AG10803 (cell line): ENCODE measurements at regions not wholly inside any gene's neighbourhood (a gene's known extent, or its start where the extent isn't known, plus 50 kb on each side); places are given as distances from the start of the nearest gene placed in this dataset.

Experiments used
- DNase-seq: peaks from one replicate; pipeline ENCODE4 v3.0.0; 2010; ENCODE audit warnings: low read depth
- H3K4me3 ChIP-seq: 2 replicates; pipeline ENCODE4 v1.5.1; 2011; ENCODE audit warnings: mild to moderate bottlenecking, low read length, control low read depth
- TF ChIP-seq, protein P1 (sequence below): conservative IDR thresholded peaks from 2 replicates; pipeline ENCODE4 v1.5.1; 2011; ENCODE audit warnings: mild to moderate bottlenecking, low read length, control low read depth, inconsistent platforms

DNA sequence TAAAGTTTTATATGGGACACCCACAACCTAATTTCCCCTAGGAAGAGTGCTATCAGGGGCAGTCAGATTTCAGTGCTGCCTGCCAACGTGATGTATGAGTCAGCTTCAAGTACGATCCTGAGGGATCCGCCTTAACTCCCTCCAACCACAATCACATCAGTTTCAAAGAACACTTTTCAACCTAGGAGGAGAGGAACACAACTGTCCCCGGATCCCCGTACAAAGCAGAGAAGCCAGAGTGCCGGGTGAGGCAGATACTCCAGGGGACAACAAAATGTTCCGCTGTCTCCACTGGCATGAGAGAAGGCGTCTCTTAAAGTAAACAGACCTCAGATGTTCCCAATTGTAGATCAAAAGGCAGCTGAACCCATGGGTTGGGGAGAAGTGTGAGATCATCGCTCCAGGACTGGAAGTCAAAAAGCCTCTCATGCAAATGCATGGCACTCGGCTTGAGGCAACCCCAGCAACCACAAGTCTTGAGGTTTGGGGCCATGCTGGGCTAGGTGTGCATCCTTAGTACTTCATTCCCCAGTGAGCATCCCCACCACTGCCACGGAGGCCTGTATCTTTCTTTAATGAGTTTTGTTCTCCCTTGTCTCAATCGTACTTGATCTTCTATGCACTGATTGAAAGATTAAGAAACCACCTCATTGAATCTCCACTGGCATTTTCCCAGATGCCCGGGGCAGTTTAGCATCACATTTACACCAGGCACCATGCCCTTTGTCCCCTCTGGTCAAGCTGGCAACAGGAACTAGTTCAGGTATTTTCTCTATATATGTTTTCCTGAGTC lies 91.0 kb upstream of the CCBE1 start:
- TF ChIP-seq, protein P1, sequence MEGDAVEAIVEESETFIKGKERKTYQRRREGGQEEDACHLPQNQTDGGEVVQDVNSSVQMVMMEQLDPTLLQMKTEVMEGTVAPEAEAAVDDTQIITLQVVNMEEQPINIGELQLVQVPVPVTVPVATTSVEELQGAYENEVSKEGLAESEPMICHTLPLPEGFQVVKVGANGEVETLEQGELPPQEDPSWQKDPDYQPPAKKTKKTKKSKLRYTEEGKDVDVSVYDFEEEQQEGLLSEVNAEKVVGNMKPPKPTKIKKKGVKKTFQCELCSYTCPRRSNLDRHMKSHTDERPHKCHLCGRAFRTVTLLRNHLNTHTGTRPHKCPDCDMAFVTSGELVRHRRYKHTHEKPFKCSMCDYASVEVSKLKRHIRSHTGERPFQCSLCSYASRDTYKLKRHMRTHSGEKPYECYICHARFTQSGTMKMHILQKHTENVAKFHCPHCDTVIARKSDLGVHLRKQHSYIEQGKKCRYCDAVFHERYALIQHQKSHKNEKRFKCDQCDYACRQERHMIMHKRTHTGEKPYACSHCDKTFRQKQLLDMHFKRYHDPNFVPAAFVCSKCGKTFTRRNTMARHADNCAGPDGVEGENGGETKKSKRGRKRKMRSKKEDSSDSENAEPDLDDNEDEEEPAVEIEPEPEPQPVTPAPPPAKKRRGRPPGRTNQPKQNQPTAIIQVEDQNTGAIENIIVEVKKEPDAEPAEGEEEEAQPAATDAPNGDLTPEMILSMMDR = no peak
- peak; percentile 68 for DNase-seq
- peak overlapping the region; percentile 23 for H3K4me3 ChIP-seq

DNA sequence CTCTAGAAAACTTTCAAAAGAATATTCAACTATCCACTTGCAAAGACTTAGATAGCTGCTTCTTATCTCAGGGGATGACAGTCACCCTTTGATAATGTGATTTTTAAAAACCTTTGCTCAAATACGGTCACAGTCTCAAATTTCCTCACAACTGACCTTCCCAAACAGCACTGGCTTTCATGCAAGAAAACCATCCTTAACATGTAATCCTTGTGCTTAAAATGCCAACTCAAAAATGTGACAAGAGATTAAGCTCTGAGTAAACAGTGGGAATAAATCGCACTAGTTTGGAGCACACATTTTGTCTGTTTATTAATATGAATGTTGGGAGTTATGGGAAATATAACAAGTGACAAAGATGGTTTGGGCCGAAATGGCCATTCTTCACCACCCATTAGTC lies 87.5 kb upstream of the CCBE1 start:
- DNase-seq = no peak
- H3K4me3 ChIP-seq = no peak overlapping the region
- TF ChIP-seq, protein P1 = no peak

DNA sequence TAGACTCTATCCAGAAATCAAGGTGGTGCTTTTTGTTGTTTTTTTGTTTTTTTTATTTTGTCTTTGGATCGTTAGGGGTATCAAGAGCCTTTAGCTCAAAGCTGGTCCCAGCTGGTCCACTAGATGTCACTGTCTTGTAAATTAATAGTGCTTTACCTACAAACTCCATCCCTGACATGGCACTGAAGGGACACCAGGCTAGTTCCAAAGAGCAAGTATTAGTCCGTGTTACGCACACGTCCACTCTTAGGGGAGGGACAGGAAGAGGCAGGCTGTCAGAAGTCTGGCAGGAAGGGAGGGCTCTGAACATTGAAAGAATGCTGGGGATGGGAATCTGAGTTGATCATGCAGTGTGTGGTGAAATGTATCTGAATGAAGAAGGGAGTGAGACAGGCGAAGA lies 85.9 kb upstream of the CCBE1 start:
- TF ChIP-seq, protein P1 = peak; percentile 71
- DNase-seq = peak; percentile 85
- H3K4me3 ChIP-seq = no peak overlapping the region

DNA sequence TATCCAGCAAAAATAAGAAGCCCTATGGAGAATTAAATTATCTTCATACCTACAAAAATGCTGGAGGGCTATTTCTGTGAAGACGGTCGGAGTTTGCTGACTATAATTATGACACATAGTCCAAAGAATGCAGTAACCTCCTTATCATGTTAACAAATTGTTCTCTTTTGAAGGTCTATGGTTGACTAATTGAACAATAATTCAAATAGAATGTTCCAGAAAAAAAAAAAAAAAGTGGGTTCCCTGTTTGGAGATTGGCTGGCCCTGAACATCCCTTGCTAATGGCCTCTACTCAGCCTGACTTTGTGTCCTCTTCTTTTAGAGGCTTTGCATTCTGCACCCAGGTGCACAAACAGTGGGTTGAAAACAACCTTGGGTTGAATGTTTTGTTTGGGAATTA lies 82.8 kb upstream of the CCBE1 start:
- DNase-seq = peak; percentile 68

DNA sequence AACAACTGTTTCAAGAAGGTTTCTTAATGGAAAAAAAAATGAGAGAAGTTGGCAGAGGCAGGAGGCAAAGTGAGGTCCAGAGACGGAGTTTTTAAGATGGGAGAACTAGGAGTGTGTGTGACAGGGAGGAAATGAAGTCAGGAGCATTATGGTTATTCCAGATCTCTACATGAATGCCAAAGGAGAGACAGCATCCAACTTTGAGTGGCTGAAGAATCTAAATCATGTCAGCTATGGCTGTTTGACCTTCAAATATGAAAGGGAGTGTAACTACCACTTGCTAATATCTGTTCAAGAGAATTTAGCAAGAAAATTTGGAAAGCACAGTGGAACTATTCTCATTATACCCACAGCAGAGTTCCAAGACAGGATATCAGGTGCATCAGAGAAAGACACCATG lies 81.2 kb upstream of the CCBE1 start:
- TF ChIP-seq, protein P1 = no peak
- DNase-seq = no peak
- no peak overlapping the region for H3K4me3 ChIP-seq

More for the DNA sequence above, 82.8 kb upstream of the CCBE1 start:
- TF ChIP-seq, protein P1 = no peak
- H3K4me3 ChIP-seq = no peak overlapping the region

DNA sequence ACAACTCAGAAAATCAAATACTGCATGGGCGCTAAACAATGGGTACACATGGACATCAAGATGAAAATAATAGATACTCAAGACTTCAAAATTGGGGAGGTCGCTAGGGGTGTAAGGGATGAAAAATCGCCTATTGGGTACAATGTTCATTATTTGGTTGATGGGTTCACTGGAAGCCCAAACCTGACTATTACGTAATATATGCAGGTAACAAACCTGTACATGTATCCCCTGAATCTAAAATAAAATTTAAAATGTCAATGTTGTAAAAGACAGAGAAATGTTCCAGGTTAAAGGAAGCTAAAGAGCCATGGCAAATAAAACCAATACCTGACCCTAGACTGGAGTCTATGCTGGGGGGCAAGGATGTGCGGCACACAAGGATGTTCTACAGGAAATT lies 80.4 kb upstream of the CCBE1 start:
- DNase-seq = no peak
- TF ChIP-seq, protein P1 = no peak

DNA sequence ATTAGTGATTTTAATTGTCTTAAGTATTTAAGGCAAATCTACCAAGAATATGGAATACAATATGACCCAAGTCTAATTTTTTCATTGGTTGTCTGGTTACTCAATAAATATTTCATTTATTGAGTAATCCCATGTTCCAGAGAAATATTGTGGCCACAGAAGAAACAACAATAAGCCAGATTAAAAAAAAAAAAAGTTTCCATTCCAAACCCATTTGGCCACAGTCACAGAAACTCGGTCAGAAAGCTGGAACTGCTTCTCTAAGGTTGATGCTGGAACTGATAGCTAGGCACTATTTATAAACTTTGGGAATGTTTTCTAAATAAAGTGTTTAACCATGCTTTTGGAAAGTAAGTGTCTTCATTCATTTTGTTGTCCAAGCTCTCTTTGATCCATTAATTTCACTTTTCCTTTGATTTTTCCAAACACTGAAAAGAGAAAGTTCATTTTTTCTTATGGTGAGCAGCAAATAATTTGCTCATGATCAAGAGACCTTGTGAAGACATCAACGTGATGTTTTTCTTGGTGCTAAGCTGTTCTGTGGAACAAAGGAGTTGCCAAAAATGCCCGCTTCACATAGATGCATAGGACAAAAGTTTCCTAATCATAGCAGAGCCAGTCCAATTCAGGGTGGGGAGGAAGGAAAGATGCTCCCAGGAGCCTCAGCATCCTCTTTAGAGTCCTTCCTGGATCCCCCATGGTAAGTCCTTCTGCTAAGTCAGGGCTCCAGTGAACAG lies 72.1 kb upstream of the CCBE1 start:
- TF ChIP-seq, protein P1 = no peak
- no peak overlapping the region for H3K4me3 ChIP-seq
- peak; percentile 83 for DNase-seq

More for the DNA sequence above, 80.4 kb upstream of the CCBE1 start:
- H3K4me3 ChIP-seq = no peak overlapping the region
